NCI-H1417 treated with DMSO at 0.1 percent for 48 hours (cell line): ENCODE measurements at regions not wholly inside any gene's neighbourhood (a gene's known extent, or its start where the extent isn't known, plus 50 kb on each side); places are given as distances from the start of the nearest gene placed in this dataset.
"Not testable (repeated sequence)": the region's sequence is repeated elsewhere in the genome, so short reads cannot be mapped to it uniquely, and the experiment has no call there.

Experiments used
- DNase-seq: peaks from one replicate; lab custom pipeline; 2025; lab: John Stamatoyannopoulos, UW

GRCh38 chr13:81546294-81546693, 1205.4 kb upstream of the SPRY2 start:
- DNase-seq = not testable (repeated sequence)

DNA sequence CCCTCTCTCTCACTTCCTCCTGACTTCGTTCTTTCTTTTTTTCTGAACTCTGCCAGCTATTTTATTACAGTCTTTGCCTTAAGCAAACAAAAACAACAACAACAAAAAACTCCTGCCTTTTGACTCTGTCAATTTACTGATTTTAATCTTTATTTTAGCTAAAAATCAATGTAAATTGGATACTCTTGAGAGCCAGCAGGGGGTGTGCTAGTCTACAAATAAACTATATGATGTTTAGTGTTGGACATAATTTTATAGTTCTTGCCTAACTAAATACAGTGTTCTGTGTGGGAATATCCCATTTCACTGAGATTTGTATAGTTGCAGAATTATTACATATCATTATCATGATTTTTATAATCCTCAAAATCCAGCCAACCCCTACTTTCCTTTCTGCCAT, 1199.9 kb upstream of the SPRY2 start:
- no peak for DNase-seq

- no peak for DNase-seq
Measured at GRCh38 chr13:81539643-81540150, 1198.8 kb upstream of the SPRY2 start.

GRCh38 chr13:81498969-81499368, 1158.0 kb upstream of the SPRY2 start:
- DNase-seq = no peak

DNA sequence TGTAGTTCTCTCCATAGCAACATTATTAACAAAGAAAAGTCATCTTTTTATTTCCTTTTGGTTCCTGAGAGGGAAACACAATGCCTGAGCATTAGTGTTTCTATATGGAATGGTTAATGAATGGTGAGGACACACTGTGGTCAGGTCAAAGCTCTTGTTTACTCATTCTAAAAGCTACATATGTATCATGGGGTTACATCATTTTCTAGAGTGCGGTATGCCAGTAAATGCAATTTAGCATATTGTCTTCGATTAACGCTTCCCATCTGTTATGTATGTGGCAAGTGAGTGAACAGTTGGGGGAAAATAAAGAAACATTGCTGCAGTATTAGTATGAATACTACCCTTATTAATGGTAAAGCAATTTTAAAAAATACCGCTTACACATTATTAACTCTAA, 1152.2 kb upstream of the SPRY2 start:
- no peak for DNase-seq

DNA sequence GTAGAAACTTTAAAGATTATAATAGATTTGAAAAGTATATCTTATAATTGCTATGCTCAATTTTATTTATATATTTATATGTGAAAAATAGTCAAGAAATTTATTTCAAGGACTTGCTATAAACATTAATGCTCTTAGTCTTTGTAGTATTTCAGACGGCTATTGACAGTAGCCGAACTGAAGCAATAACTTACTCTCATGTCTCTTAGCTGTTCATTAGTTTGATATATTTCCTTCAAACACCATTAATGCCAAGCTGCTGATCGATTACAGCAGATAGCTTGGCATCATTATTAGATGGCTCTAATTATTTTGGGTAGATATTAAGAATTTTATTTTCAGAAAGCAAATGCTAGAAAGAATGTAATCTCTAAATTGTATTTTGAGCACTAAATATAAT, 1151.5 kb upstream of the SPRY2 start:
- DNase-seq = no peak

DNA sequence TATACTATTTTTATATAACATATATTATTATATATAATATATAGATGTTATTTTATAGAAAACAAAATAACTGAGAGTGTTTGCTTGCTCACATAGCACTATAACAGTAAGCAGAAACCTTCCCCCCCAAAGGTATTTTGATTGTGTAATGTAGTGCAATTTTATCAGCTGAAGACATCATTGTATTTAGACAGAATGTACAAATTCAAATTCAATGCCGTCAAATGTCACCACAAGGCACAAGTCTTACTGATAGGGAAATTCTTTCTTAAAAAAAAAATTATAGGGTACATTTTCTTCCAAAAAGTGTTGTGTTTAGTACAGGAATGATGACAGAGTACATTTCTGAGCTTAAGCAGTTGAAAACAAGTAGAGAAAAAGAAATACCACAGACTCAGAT, 1147.1 kb upstream of the SPRY2 start:
- no peak for DNase-seq

DNA sequence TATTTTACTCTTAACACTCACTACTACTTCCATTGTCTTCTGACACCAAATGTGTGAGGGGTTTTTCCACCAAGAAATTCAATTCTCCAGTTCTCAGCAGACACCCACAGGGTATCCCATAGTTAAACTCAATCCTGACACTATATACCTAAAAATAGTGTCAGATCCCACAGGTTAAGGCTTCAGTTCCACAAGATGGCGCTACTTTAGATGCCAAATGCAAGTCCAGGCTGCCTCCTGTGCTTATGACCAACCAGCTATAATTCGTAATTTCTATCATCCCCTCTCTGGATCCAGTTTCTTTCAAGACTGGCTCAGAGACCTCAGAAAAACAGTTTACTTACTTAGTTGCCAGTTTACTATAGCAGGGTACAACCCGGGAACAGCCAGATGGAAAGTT, 1146.2 kb upstream of the SPRY2 start:
- DNase-seq = peak; percentile 28

GRCh38 chr13:81480634-81481033, 1139.7 kb upstream of the SPRY2 start:
- no peak for DNase-seq

DNA sequence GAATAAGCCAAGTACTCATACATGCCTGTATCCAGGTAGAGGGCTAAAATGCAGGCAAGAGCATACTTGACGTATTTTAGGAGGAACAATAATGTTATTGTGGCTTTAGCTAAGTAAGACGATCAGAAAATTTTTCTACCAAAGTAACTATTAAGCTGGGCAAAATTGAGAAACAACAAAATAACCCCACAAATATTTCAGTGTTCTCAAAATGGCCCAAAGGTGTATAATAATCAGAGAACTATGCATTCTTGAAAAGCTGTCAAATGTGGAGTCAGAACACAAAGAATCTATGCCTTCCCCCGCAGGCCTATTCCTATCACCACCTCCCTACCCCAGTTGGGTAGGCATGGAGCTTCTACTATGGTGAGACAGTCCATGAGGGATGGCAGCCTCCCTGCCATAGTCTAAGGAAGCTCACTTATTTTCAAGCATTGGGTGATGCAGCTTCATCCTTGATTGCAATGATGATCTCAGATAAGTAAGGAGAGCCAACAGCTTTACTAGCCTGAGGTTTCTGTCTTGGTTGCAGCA, 1132.5 kb upstream of the SPRY2 start:
- no peak for DNase-seq

GRCh38 chr13:81458170-81458569, 1117.2 kb upstream of the SPRY2 start:
- no peak for DNase-seq

GRCh38 chr13:81446441-81446840, 1105.5 kb upstream of the SPRY2 start:
- DNase-seq = no peak

DNA sequence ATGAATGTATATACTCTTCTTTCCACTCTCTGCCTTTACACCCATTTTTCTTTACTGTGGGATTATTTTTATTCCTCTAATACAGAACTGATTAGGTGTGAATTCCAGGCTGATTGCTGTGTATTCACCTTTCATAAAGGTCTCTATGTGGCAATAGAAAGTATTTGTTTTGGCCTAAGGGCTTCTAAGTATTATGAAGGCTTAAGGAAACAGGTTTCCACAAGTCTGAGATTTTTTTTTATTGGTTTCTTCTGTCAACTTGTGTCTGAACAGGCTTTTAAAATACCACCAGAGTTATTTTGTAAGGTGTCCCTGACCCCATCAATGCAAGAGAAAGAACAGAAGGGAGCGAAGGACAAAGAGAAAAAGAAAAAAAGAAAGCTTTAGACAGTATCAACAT, 1102.0 kb upstream of the SPRY2 start:
- DNase-seq = no peak

GRCh38 chr13:81425286-81425685, 1084.4 kb upstream of the SPRY2 start:
- no peak for DNase-seq

DNA sequence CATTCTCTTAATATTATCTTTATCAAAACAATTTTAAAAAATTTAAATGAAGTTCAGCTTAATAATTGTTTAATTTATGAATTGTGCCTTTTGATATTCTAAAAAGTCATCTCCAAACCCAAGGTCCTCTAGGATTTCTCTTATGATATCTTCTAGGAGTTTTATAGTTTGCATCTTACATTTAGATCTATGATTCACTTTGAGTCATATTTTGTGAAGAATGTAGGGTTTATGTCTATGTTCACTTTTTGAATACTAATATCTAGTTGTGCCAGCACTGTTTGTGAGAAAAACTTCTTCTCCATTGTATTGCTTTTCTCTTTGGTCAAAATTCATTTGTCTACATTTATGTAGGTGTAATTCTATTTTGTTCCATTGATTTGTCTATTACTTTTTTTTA, 1068.4 kb upstream of the SPRY2 start:
- no peak for DNase-seq

DNA sequence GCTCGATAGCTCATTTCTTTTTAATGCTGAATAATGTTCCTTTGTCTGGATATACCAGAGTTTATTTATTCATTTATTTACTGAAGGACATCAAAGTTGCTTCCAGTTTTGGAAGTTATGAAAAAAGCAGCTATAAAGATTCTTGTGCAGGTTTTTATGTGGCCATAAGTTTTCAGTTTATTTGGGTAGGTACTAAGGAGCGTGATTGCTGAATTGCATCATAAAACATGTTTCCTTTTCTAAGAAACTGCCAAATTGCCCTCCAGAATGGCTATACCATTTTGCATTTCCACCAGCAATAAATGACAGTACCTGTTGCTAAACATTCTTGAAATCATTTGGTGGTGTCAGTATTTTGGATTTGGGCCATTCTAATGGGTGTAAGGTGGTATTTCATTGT, 1067.7 kb upstream of the SPRY2 start:
- DNase-seq = no peak

DNA sequence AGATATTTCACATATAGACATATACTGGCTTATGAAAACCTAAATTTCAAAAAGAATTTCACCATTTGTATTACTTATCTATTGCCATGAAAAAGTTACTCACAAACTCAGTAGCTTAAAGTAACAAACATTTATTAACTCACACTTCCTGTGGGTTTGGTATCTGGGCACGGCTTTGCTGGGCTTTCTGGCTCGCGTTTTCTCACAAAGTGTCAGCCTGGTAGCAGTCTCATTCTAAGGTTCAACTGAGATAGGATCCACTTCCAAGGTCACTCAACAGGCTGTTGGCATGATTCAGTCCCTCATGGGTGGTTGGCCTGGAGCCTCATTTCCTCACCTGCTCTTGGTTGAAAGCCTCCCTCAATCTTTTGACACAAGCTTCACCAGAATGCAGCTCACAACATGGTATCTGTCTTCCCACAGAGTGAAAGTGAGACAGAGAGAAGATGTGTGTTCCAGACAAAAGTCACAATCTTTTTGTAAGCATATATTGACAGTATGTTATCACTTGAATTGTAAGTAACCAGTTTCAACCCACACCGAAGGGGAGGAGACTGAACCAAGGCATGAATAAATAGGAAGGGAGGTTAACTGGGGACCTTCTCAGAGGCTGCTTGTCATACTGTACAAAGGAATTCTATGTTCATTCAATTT, 1065.8 kb upstream of the SPRY2 start:
- DNase-seq = no peak

GRCh38 chr13:81406022-81406421, 1065.1 kb upstream of the SPRY2 start:
- no peak for DNase-seq

DNA sequence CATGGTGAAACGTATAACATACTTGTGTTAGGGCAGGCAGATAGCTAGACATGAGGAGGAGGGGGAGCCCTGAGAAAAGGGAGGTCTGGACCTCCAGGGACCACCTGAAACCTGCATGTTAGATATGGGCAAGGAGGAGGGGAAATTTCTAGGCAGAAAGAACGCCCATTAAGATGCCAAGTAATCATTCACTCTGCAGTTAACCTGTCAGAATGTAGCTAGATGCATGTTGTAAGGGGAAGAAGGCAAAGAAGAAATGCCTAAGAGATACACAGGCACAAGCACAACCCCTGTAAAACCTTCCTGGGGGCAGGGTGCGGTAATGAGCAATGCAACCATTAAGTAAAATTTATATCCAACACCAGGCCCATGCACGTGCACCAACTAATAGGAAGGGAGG, 1055.3 kb upstream of the SPRY2 start:
- no peak for DNase-seq

- DNase-seq = no peak
Measured at GRCh38 chr13:81395368-81395767, 1054.4 kb upstream of the SPRY2 start.

- no peak for DNase-seq
Measured at GRCh38 chr13:81394640-81395039, 1053.7 kb upstream of the SPRY2 start.

GRCh38 chr13:81393721-81394120, 1052.8 kb upstream of the SPRY2 start:
- DNase-seq = no peak

- DNase-seq = no peak
Measured at GRCh38 chr13:81393110-81393509, 1052.2 kb upstream of the SPRY2 start.

GRCh38 chr13:81388400-81388799, 1047.5 kb upstream of the SPRY2 start:
- DNase-seq = no peak
